ENCODE measurements at regions not wholly inside any gene's neighbourhood (a gene's known extent, or its start where the extent isn't known, plus 50 kb on each side); places are given as distances from the start of the nearest gene placed in this dataset.
A peak's percentile ranks its signal among the peaks of the same experiment; 100 is the strongest.
"Not testable (repeated sequence)": the region's sequence is repeated elsewhere in the genome, so short reads cannot be mapped to it uniquely, and the experiment has no call there.

DNA sequence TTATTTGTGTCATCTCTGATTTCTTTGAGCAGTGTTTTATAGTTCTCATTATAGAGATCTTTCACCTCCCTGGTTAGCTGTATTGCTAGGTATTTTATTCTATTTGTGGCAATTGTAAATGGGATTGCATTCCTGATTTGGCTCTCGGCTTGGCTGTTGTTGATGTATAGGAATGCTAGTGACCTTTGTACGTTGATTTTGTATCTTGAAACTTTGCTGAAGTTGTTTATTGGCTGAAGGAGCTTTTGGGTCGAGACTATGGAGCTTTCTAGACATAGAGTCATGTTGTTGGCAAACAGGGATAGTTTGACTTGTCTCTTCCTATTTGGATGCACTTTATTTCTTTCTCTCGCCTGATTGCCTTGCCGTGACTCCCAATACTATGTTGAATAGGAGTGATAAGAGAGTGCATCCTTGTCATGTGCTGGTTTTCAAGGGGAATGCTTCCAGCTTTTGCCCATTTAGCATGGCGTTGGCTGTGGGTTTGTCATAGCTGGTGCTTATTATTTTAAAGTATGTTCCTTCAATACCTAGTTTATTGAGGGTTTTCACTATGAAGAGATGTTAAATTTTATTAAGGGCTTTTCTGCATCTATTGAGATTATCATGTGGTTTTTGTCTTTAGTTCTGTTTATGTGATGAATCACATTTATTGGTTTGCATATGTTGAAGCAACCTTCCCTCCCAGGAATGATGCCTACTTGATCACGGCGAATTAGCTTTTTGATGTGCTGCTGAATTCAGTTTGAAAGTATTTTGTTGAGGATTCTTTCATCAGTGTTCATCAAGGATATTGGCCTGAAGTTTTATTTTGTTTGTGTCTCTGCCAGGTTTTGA lies 72.7 kb upstream of the BOD1L1 start:
- H3K27ac ChIP-seq = peak overlapping the region; percentile 2
- H3K79me2 ChIP-seq = no peaks in the 10 kb centered on the region
- no peak overlapping the region for H3K4me2 ChIP-seq (ENCODE audit: low read length)
- peaks cover 3% of the 10 kb centered on the region for H3K9me3 ChIP-seq (ENCODE audit: control insufficient read depth, low read length)
- peaks cover 12% of the 10 kb centered on the region for H3K4me1 ChIP-seq
- no peaks in the 10 kb centered on the region for H3K27me3 ChIP-seq (ENCODE audit: control insufficient read depth, insufficient read depth, low read length)
- TF ChIP-seq, protein P1, sequence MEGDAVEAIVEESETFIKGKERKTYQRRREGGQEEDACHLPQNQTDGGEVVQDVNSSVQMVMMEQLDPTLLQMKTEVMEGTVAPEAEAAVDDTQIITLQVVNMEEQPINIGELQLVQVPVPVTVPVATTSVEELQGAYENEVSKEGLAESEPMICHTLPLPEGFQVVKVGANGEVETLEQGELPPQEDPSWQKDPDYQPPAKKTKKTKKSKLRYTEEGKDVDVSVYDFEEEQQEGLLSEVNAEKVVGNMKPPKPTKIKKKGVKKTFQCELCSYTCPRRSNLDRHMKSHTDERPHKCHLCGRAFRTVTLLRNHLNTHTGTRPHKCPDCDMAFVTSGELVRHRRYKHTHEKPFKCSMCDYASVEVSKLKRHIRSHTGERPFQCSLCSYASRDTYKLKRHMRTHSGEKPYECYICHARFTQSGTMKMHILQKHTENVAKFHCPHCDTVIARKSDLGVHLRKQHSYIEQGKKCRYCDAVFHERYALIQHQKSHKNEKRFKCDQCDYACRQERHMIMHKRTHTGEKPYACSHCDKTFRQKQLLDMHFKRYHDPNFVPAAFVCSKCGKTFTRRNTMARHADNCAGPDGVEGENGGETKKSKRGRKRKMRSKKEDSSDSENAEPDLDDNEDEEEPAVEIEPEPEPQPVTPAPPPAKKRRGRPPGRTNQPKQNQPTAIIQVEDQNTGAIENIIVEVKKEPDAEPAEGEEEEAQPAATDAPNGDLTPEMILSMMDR (IDR thresholded peaks at IDR 0.05) = no peak
- H3K36me3 ChIP-seq (ENCODE audit: control insufficient read depth, insufficient read depth, low read length) = no peaks in the 10 kb centered on the region
- no peak overlapping the region for H3K4me3 ChIP-seq (ENCODE audit: low read depth, low read length)
- no peak overlapping the region for H3K9ac ChIP-seq
- no peak overlapping the region for H2AFZ ChIP-seq

DNA sequence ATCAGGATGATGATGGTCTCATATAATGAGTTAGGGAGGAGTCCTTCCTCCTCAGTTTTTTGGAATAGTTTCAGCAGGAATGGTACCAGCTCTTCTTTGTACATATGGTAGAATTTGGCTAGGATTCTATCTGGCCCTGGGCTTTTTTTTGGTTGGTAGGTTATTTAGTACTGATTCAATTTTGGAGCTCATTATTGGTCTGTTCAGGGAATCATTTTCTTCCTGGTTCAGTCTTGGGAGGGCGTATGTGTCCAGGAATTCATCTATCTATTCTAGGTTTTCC lies 73.3 kb upstream of the BOD1L1 start:
- not testable (repeated sequence) for H3K27me3 ChIP-seq (ENCODE audit: control insufficient read depth, insufficient read depth, low read length); H3K79me2 ChIP-seq; H3K27ac ChIP-seq; H3K4me3 ChIP-seq (ENCODE audit: low read depth, low read length); H2AFZ ChIP-seq; H3K4me2 ChIP-seq (ENCODE audit: low read length); H3K9me3 ChIP-seq (ENCODE audit: control insufficient read depth, low read length); H3K36me3 ChIP-seq (ENCODE audit: control insufficient read depth, insufficient read depth, low read length); H3K9ac ChIP-seq
- H3K4me1 ChIP-seq = peaks cover 13% of the 10 kb centered on the region

DNA sequence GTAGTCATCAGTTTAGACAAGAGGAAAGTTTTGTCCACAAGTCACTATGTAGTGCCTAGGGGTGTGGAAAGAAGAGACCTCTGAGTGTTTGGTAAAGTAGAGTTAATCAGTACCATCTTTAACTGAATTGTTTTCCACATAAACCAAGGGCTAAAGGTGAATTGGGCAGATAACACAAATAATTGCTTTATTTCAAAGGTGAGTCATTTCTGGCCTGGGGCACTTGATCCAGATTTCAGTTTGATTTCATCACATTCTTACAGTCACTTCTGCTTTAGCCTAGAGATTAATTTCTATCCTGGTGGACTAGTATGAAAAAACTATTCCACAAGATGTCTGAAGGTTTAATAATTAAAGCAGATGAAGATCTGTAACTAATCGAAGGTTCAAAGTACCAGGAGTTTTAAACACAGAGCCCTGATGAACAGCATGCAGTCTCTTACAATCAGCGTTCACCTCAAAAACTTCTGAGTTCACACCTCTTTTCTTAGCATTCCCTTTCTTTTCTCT lies 74.5 kb upstream of the BOD1L1 start:
- Histone ChIP-seq H2AFZ (peak overlapping the region; percentile 46), H3K9ac (no peak overlapping the region), H3K36me3 (ENCODE audit: control insufficient read depth, insufficient read depth, low read length) (no peaks in the 10 kb centered on the region), H3K79me2 (no peaks in the 10 kb centered on the region), H3K4me2 (ENCODE audit: low read length) (no peak overlapping the region), H3K4me1 (peaks cover 20% of the 10 kb centered on the region), H3K4me3 (ENCODE audit: low read depth, low read length) (no peak overlapping the region), H3K27ac (peak overlapping the region; percentile 78), H3K27me3 (ENCODE audit: control insufficient read depth, insufficient read depth, low read length) (no peaks in the 10 kb centered on the region), H3K9me3 (ENCODE audit: control insufficient read depth, low read length) (peaks cover 3% of the 10 kb centered on the region)
- TF ChIP-seq, protein P1 (IDR thresholded peaks at IDR 0.05) = no peak

DNA sequence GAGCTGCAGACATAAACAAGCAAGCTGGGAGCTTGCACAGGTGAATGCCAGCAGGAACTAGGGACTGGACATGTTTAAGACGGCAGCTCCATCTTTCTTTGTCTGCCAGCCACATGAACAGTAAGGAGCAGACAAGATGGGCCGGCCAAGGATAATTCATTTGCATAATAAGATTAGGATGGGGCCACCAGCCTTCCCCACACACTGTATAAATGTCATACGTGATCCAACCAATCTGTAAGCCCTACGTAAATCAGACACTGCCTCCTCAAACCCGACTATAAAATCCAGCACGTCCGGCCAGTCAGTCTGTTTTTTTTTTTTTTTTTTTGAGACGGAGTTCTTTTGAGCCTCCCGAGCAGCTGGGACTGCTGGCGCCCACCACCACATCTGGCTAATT lies 75.6 kb upstream of the BOD1L1 start:
- no peaks in the 10 kb centered on the region for H3K36me3 ChIP-seq (ENCODE audit: control insufficient read depth, insufficient read depth, low read length)
- peak overlapping the region; percentile 95 for H3K27ac ChIP-seq
- H3K79me2 ChIP-seq = no peaks in the 10 kb centered on the region
- H3K4me3 ChIP-seq (ENCODE audit: low read depth, low read length) = no peak overlapping the region
- no peak overlapping the region for H3K9ac ChIP-seq
- H3K27me3 ChIP-seq (ENCODE audit: control insufficient read depth, insufficient read depth, low read length) = no peaks in the 10 kb centered on the region
- H2AFZ ChIP-seq = no peak overlapping the region
- TF ChIP-seq, protein P1 (IDR thresholded peaks at IDR 0.05) = no peak
- peaks cover 25% of the 10 kb centered on the region for H3K4me1 ChIP-seq
- peaks cover 3% of the 10 kb centered on the region for H3K9me3 ChIP-seq (ENCODE audit: control insufficient read depth, low read length)
- H3K4me2 ChIP-seq (ENCODE audit: low read length) = no peak overlapping the region

DNA sequence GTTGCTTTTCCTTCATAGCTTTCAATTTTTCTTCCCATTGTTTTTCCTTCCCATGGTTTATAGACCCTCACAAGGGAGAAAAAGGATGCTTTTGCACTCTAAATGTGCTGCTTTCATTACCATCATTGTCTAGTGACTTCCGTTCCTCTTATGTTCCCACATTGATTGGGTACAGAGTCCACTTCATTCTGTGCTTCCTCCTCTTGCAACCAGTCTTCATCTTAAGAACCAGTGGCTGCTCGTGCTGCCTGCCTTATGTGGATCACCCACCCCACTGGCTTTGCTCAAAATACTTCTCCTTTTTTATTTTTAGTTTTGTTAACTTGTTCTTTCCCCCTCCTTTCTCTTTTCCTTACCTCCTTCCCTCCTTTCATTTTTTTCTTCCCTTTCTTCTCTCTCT lies 76.5 kb upstream of the BOD1L1 start:
- Histone ChIP-seq H3K4me3 (ENCODE audit: low read depth, low read length) (no peak overlapping the region), H2AFZ (peak overlapping the region; percentile 59), H3K27ac (peak overlapping the region; percentile 95), H3K27me3 (ENCODE audit: control insufficient read depth, insufficient read depth, low read length) (no peaks in the 10 kb centered on the region), H3K9me3 (ENCODE audit: control insufficient read depth, low read length) (peaks cover 3% of the 10 kb centered on the region), H3K36me3 (ENCODE audit: control insufficient read depth, insufficient read depth, low read length) (no peaks in the 10 kb centered on the region), H3K4me2 (ENCODE audit: low read length) (no peak overlapping the region), H3K79me2 (no peaks in the 10 kb centered on the region), H3K4me1 (peaks cover 30% of the 10 kb centered on the region), H3K9ac (no peak overlapping the region)
- TF ChIP-seq, protein P1 (IDR thresholded peaks at IDR 0.05) = no peak
